ENCODE measurements at regions not wholly inside any gene's neighbourhood (a gene's known extent, or its start where the extent isn't known, plus 50 kb on each side); places are given as distances from the start of the nearest gene placed in this dataset.

DNA sequence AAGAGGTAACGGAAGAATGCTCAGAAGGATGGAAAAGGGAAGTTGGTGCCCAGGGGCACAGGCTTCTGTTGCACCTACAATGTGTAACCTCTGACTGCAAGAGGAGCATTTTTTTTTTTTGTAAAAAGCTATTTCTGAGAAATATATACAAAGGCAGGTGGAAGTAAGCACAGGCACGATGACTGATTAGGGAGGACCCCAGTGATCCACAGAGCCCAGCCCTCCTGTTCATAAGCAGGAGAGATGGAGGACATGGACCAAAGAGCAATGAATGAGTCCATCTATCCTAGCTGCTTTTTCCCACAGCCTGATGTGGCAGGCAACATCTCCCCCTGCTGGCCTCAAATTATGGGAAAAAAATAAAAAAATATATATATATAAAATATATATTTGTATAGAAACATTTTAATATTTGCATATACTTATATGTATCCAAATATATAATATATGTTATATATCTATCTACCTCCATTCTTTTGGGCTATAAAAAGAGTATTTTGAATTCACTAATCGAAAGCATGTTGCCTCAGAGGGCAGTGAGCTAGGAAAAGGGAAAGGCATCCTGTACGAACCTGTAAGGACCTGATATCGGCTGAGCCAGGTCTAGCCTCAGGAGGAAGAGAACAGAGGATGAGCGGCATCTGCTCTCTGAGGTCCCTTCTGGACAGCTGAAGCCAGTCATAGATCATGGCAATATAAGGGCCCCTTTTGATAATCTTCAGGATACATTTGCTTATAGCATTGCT is 166.0 kb upstream of the STK17B start:
- WGBS, 2 donors (ENCODE audit: low coverage in 1 of 2), result 68 to 73% methylated on average over 4 to 6 of the region's 6 CpGs
- TF ChIP-seq, protein P1, sequence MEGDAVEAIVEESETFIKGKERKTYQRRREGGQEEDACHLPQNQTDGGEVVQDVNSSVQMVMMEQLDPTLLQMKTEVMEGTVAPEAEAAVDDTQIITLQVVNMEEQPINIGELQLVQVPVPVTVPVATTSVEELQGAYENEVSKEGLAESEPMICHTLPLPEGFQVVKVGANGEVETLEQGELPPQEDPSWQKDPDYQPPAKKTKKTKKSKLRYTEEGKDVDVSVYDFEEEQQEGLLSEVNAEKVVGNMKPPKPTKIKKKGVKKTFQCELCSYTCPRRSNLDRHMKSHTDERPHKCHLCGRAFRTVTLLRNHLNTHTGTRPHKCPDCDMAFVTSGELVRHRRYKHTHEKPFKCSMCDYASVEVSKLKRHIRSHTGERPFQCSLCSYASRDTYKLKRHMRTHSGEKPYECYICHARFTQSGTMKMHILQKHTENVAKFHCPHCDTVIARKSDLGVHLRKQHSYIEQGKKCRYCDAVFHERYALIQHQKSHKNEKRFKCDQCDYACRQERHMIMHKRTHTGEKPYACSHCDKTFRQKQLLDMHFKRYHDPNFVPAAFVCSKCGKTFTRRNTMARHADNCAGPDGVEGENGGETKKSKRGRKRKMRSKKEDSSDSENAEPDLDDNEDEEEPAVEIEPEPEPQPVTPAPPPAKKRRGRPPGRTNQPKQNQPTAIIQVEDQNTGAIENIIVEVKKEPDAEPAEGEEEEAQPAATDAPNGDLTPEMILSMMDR (IDR thresholded peaks at IDR 0.05), result peak; percentile 37 to 48 (median 39)
- TF ChIP-seq POLR2AphosphoS5 (IDR thresholded peaks at IDR 0.05) (no peak), EP300 (IDR thresholded peaks at IDR 0.05; ENCODE audit: low read depth) (no peak), POLR2A (IDR thresholded peaks at IDR 0.05) (no peak)
- Histone ChIP-seq H3K9me3 (no peaks in the 10 kb centered on the region), H3K4me3 (no peak overlapping the region), H3K36me3 (no peaks in the 10 kb centered on the region), H3K27ac (no peak overlapping the region), H3K27me3 (no peaks in the 10 kb centered on the region), H3K4me1 (no peaks in the 10 kb centered on the region)
- intact Hi-C loops (cut with DNase I; ENCODE audit: low total_unique reads), result no loop called here
- in situ Hi-C loops (cut with MboI; ENCODE audit: low pct_ligation_motif_present in 1 of 4, low pct_unique_long_range_greater_than_20kb in 1 of 4, low sequenced_read_pairs in 3 of 4), result no loop called here
- DNase-seq, result peak; percentile 13

GRCh38 chr2:196338440-196338839 is 167.1 kb upstream of the STK17B start:
- in situ Hi-C loops (cut with MboI; ENCODE audit: low pct_ligation_motif_present in 1 of 4, low pct_unique_long_range_greater_than_20kb in 1 of 4, low sequenced_read_pairs in 3 of 4), result no loop called here

GRCh38 chr2:196341277-196341841 is 170.0 kb upstream of the STK17B start:
- TF ChIP-seq POLR2AphosphoS5 (IDR thresholded peaks at IDR 0.05) (no peak), EP300 (IDR thresholded peaks at IDR 0.05; ENCODE audit: low read depth) (no peak), POLR2A (IDR thresholded peaks at IDR 0.05) (no peak)
- TF ChIP-seq, protein P1 (IDR thresholded peaks at IDR 0.05), result no peak
- no peak overlapping the region for H3K4me3 ChIP-seq
- H3K9me3 ChIP-seq, result no peaks in the 10 kb centered on the region
- H3K4me1 ChIP-seq, result no peaks in the 10 kb centered on the region
- H3K27me3 ChIP-seq, result no peaks in the 10 kb centered on the region
- DNase-seq, result no peak
- no peaks in the 10 kb centered on the region for H3K36me3 ChIP-seq
- intact Hi-C loops (cut with DNase I; ENCODE audit: low total_unique reads) (no loop called here), in situ Hi-C loops (cut with MboI; ENCODE audit: low pct_ligation_motif_present in 1 of 4, low pct_unique_long_range_greater_than_20kb in 1 of 4, low sequenced_read_pairs in 3 of 4) (no loop called here)
- 77 to 81% methylated on average over 2 of the region's 2 CpGs for WGBS, 2 donors (ENCODE audit: low coverage in 1 of 2)
- H3K27ac ChIP-seq, result no peak overlapping the region

More at GRCh38 chr2:196338440-196338839, 167.1 kb upstream of the STK17B start:
- TF ChIP-seq EP300 (IDR thresholded peaks at IDR 0.05; ENCODE audit: low read depth) (no peak), POLR2AphosphoS5 (IDR thresholded peaks at IDR 0.05) (no peak), POLR2A (IDR thresholded peaks at IDR 0.05) (no peak)
- TF ChIP-seq, protein P1 (IDR thresholded peaks at IDR 0.05), result no peak
- intact Hi-C loops (cut with DNase I; ENCODE audit: low total_unique reads), result no loop called here
- Histone ChIP-seq H3K27ac (no peak overlapping the region), H3K36me3 (no peaks in the 10 kb centered on the region), H3K9me3 (no peaks in the 10 kb centered on the region), H3K4me1 (no peaks in the 10 kb centered on the region), H3K27me3 (no peaks in the 10 kb centered on the region), H3K4me3 (no peak overlapping the region)
- 71 to 73% methylated on average over 2 of the region's 2 CpGs for WGBS, 2 donors (ENCODE audit: low coverage in 1 of 2)
- no peak for DNase-seq

DNA sequence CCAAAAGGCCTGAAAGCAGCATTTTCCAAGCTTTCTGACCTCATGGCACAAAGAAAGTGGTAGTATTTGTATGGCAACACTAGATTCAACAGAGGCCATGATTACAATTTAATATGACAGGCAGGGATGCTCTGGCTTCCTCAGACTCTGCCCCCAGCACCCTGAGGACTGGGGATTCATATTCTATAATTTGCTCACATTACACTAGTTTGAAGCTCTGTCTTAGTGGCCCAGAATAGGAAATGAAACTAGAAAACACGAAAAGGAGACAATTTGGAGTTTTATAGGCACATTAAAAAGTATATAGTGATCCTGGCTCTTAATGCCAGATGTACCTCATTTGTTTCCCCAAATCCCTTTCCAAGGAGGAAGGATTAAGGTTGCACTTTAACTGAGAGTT is 173.0 kb upstream of the STK17B start:
- intact Hi-C loops (cut with DNase I; ENCODE audit: low total_unique reads), result no loop called here
- Histone ChIP-seq H3K4me1 (no peaks in the 10 kb centered on the region), H3K36me3 (no peaks in the 10 kb centered on the region), H3K9me3 (no peaks in the 10 kb centered on the region), H3K27ac (no peak overlapping the region), H3K27me3 (no peaks in the 10 kb centered on the region), H3K4me3 (no peak overlapping the region)
- DNase-seq, result no peak
- in situ Hi-C loops (cut with MboI; ENCODE audit: low pct_ligation_motif_present in 1 of 4, low pct_unique_long_range_greater_than_20kb in 1 of 4, low sequenced_read_pairs in 3 of 4), result no loop called here
- 40 to 50% methylated on average over 1 of the region's 1 CpG for WGBS, 2 donors (ENCODE audit: low coverage in 1 of 2)
- TF ChIP-seq POLR2AphosphoS5 (IDR thresholded peaks at IDR 0.05) (no peak), POLR2A (IDR thresholded peaks at IDR 0.05) (no peak), EP300 (IDR thresholded peaks at IDR 0.05; ENCODE audit: low read depth) (no peak)
- TF ChIP-seq, protein P1 (IDR thresholded peaks at IDR 0.05), result no peak

All from transverse colon (tissue), 4 donors.